Hepatic stellate cell (primary cell): ENCODE measurements at regions not wholly inside any gene's neighbourhood (a gene's known extent, or its start where the extent isn't known, plus 50 kb on each side); places are given as distances from the start of the nearest gene placed in this dataset.

ENCODE experiments used
- DNase-seq: peaks from one replicate; pipeline ENCODE4 v3.0.0; 2011; ENCODE audit warnings: low spot score

DNA sequence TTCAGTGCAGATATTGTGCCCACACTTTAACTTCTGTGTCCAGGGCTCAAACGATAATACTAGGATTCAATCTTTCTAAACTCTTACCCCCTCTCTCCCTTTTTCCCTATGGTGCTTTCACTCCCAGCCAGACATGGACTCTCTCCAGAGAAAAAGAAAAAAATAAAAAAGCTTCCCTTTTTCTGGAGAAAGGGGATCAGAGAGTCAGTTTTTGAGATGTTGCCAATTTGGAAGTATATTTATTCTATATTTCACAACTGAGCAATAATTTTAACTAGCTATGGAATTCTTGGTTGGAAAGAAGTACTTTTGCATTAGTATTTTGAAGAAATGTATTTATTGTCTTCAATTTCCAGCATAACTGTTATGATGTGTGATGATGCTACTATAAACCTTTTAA lies 72.2 kb upstream of the ZFP64 start:
- no peak for DNase-seq

DNA sequence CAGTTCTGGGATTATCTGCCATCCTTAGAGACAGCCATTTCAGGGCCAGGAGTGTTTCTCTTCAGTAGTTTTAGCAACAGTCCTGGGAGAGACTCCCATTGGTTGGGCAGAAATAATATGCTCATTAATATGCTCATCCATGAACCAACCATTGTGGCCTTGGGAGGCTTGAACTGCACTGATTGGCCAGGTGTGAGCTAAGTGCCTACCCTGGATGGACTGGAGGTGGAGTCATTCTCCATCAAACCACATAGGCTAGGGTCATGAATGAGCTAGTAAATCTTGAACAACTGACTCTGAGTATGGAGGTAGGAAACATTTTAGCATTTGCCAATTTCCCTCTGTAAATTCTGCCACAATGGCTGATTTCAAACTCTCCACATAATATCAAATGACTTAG lies 70.2 kb upstream of the ZFP64 start:
- DNase-seq: no peak

DNA sequence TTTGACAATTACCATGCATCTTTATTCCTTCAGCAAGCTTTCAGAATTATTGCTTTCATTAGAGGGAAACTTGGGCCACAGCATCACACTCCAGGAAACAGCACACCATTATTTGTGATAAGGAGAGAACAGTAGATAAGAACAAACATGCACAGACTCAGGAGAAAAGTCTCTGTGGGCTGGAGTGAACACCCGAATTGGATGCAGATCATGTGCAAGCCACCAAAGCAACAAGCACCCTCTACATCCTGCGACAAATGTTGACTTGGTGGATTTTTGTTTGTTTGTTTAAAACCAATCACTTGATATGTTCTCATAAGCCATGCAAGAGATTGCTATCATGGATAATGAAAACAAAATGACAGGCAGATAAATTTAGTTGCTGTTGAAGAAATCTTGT lies 67.7 kb upstream of the ZFP64 start:
- DNase-seq: no peak

DNA sequence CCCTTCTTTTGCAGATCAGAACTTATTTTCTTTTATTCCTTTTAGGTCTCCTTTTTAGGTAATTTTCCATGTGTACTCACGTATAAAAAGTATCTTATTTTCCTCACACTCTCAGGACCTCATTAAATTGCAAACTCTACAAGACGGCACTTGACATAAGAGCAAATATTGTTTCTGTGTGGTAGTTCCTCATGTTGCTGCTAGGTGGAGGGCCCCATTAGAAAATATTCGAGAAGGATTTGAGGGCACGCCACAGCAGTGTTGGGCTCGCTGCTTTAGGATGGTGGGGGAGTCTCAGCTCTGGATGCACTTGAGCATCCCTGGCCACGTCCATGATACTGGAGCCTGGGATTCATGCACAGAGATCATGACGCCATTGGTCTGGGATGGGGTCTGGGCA lies 64.9 kb upstream of the ZFP64 start:
- DNase-seq: no peak

DNA sequence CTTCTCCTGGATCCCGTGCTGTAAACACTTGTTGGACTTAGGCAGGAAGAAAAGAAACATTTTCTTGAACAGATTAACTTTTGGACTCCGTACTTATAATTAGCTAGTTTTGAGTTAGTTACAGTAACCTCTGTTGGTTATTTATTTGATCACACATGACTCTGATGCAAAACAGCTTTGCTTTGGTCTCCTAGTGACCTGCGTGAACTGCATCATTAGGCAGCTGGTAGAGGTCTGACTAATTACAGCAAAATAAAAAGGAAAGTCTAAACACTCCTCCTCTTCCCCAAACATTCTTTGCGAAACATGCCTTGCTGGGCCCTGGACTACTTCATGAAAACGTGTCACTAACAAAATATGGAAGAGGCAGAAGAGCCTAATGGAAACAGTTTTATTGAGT lies 61.1 kb upstream of the ZFP64 start:
- DNase-seq: no peak

DNA sequence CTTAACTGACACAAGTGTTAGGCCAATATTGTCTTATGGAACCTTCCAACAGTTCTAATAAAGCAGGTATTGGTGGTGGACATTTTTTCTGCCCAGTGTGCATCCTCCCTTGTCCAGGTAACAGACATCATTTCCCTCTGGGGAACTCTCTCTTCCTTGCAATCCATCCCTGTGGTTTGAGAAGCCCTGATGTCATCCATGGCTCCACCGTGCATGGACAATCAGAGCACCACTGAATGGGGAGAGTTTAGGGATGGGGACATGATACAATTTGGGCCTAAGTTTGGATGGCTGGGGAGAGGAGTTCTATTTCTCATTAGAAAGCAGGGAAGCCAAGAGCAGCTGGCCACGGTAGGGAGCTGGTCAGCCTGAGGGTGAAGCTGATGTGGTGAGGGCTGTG lies 60.2 kb upstream of the ZFP64 start:
- DNase-seq: no peak

DNA sequence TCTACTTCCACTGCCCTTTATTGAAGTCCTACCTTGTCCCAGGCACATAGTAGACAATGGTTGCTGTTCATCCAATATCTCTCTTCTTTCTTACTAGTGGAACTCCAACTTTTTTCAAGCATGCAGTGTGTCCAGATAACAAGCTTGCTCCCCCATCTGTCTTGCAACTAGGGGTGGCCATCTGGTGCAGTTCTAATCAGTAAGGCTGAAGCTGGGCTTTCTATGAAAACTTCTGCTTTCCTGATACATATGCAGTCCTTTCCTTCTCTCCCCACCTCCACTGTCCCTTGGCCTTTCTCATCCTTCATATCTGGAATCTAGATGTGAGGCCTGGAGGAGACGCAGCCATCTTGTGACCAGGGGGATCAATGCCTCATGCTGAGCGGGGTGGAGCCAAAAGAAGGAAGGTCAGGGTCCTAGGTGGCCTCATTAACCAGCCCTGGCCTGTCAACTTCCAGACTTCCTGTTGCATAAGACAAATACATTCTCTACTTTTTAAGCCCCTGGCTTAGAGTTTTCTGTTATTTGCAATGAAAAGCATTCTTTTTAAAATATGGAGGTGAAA lies 59.6 kb upstream of the ZFP64 start:
- no peak for DNase-seq

DNA sequence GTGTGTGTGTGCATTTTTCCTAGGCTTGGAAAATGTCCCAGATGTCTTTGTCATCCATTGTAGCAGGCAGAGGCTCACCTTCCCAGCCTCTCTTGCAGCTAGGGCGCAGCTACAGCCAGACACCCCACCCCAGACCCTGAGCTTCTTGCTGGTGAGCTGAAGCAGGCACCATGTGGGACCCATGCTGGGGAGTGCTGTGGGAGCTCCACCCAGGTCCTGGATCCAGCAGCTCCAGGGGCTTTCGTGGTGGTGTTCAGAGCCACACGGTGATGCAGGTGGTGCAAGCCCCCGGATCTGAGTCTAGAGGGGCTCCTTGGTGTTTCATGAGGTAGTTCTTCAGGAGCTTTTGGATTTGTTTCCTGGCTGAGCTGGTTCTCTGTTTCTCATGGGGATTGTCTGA lies 56.0 kb upstream of the ZFP64 start:
- DNase-seq: no peak

DNA sequence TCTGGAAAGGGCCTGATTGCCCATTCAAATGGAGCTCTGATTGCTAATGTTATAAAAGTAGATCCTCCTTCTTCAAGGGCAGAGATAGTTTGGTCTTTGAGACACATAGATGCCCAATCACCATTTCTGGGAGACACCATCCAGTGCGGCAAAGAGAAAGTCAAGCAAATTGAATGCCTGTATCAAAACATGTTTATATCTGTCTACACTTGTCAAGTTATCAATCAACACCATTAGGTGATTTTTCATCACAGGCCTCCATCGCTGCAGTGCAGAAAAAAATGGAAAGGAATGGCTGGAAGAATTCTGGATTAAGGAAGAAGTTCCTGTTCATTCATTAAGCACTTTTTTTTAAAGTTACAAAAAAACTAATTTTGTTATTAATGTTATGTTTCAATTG lies 54.8 kb upstream of the ZFP64 start:
- no peak for DNase-seq

DNA sequence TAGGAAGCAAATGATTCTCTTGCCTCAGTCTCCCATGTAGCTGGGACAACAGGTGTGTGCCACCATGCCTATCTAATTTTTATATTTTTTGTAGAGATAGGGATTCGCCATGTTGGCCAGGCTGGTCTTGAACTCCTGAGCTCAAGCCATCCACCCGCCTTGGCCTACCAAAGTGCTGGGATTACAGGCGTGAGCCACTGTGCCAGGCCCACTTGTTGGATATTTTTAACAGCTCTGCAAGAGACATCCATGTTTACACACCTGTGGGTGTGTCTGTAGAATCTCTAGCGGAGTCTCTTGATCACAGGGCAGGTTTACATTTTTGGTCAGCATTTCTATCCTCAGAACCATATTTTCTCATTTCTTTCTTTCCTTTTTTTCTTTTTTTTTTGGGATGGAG lies 53.1 kb upstream of the ZFP64 start:
- DNase-seq: no peak

DNA sequence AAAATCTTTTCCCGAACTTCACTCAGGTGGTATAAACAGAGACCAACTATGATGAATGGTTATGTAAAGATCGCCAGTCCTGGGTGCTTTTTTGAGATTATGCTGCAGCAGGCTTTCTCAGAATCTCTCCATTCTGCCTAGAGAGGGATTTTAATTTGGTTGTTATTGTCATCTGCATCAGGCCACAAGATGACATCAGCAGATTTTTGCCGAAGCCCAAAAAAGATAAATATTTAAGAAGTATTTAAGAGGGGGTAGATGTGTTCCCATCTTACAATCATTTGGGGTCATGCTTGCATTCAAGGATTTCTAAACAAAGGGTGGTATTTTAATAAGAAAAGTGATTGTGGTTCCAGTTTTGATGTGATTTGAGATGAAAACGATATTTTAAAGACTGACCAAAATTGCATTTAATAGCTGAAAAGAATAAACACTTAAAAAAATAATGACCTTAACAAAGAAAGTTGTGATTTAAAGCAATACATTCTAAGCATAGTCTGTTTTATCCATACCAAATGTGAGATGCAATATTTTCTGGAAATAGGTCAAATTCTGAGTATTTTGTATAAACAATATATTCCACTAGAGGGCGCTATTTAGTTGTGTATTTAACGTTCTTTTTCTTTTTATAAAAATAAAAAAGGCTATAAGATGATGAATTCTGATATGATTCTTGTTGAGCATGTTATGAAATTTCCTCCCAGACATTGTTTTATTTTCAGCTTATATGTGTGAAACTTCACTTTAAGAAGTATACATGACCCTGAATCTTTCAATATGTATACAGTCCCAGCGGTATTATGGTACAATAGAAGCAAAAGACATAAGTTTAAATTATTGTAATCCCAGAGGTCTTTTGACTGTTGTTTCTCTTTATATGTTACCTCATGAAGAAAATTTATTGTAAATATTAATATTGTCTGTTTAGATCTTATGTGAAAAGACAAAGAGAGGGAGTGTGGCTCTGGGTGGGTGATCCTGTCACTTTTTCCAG lies 51.0 kb upstream of the ZFP64 start:
- DNase-seq: no peak
